DOHH2 (cell line): ENCODE measurements at regions not wholly inside any gene's neighbourhood (a gene's known extent, or its start where the extent isn't known, plus 50 kb on each side); places are given as distances from the start of the nearest gene placed in this dataset.

Source experiments
- H3F3A ChIP-seq: fragments of 200-600 bp; sonication (generic), shearing (Covaris generic); 2 replicates; pipeline ENCODE4 v1.6.0; 2016; ENCODE audit warnings: antibody characterized with exemption, mild to moderate bottlenecking; ENCODE audit not compliant: control insufficient read depth, insufficient read depth
- H3K27ac ChIP-seq: fragments of 200-600 bp; sonication (generic); 2 replicates; pipeline ENCODE4 v1.5.1; 2014; ENCODE audit warnings: low read depth, mild to moderate bottlenecking, low read length, moderate library complexity
- H3K27me3 ChIP-seq: fragments of 200-600 bp; sonication (generic); 2 replicates; pipeline ENCODE4 v1.6.1; 2014; ENCODE audit warnings: mild to moderate bottlenecking, low read length, mixed read lengths; ENCODE audit not compliant: control insufficient read depth
- H3K36me3 ChIP-seq: fragments of 200-600 bp; sonication (generic); 2 replicates; pipeline ENCODE4 v1.6.1; 2014; ENCODE audit warnings: mild to moderate bottlenecking, low read length, moderate library complexity, mixed read lengths; ENCODE audit not compliant: control insufficient read depth
- H3K4me1 ChIP-seq: fragments of 200-600 bp; sonication (generic); 2 replicates; pipeline ENCODE4 v1.6.1; 2014; ENCODE audit warnings: mild to moderate bottlenecking, low read length, mixed read lengths; ENCODE audit not compliant: control insufficient read depth
- H3K4me2 ChIP-seq: fragments of 200-600 bp; sonication (generic); 2 replicates; pipeline ENCODE4 v1.6.0; 2014; ENCODE audit warnings: mild to moderate bottlenecking, low read length, moderate library complexity
- H3K4me3 ChIP-seq: fragments of 200-600 bp; sonication (generic); 2 replicates; pipeline ENCODE4 v1.5.1; 2014; ENCODE audit warnings: mild to moderate bottlenecking, low read length, mixed read lengths
- H3K79me2 ChIP-seq: fragments of 200-600 bp; sonication (generic); 2 replicates; pipeline ENCODE4 v1.6.1; 2014; ENCODE audit warnings: mild to moderate bottlenecking, low read length, mixed read lengths; ENCODE audit not compliant: control insufficient read depth
- H3K9me2 ChIP-seq: fragments of 200-600 bp; sonication (generic); replicated peaks from 2 replicates; pipeline ENCODE4 v1.6.1; 2014; ENCODE audit warnings: mild to moderate bottlenecking, low read length, mixed read lengths; ENCODE audit not compliant: control insufficient read depth
- H3K9me3 ChIP-seq: fragments of 200-600 bp; sonication (generic); 2 replicates; pipeline ENCODE4 v1.6.1; 2014; ENCODE audit warnings: antibody characterized with exemption, low read length, mixed read lengths; ENCODE audit not compliant: control insufficient read depth, insufficient read depth
- H4K20me1 ChIP-seq: fragments of 200-600 bp; sonication (generic); 2 replicates; pipeline ENCODE4 v1.6.0; 2014; ENCODE audit warnings: low read depth, mild to moderate bottlenecking, antibody characterized with exemption, low read length, moderate library complexity; ENCODE audit not compliant: control insufficient read depth, insufficient read depth
- CTCF ChIP-seq: fragments of 200-600 bp; sonication (generic); IDR thresholded peaks from one replicate; pipeline ENCODE4 v1.5.1; 2014; ENCODE audit warnings: antibody characterized with exemption, mild to moderate bottlenecking, low read depth, low read length; ENCODE audit not compliant: poor library complexity, severe bottlenecking
- EZH2phosphoT487 ChIP-seq: fragments of 200-600 bp; sonication (generic); IDR thresholded peaks from 2 replicates; pipeline ENCODE4 v1.6.1; 2017; ENCODE audit warnings: borderline replicate concordance, mild to moderate bottlenecking, antibody characterized with exemption, low read length, moderate library complexity, mixed read lengths

GRCh38 chr1:163467289-163467688 is 145.5 kb downstream of the NUF2 start:
- no peaks in the 10 kb centered on the region for H3K79me2 ChIP-seq
- no peaks in the 10 kb centered on the region for H4K20me1 ChIP-seq
- H3K4me1 ChIP-seq: no peaks in the 10 kb centered on the region
- H3F3A ChIP-seq: no peaks in the 10 kb centered on the region
- H3K36me3 ChIP-seq: no peaks in the 10 kb centered on the region
- no peak overlapping the region for H3K4me3 ChIP-seq
- no peak for TF ChIP-seq CTCF
- no peak for TF ChIP-seq EZH2phosphoT487
- H3K4me2 ChIP-seq: no peak overlapping the region
- H3K27me3 ChIP-seq: no peaks in the 10 kb centered on the region
- no peak overlapping the region for H3K27ac ChIP-seq
- H3K9me2 ChIP-seq: no peaks in the 10 kb centered on the region
- H3K9me3 ChIP-seq: no peaks in the 10 kb centered on the region

GRCh38 chr1:163471779-163472650 is 150.3 kb downstream of the NUF2 start:
- Histone ChIP-seq H3K9me3 (no peaks in the 10 kb centered on the region), H3K4me1 (no peaks in the 10 kb centered on the region), H3K27ac (no peak overlapping the region), H3K27me3 (no peaks in the 10 kb centered on the region), H3K4me3 (no peak overlapping the region), H3K4me2 (no peak overlapping the region), H3K36me3 (no peaks in the 10 kb centered on the region), H4K20me1 (no peaks in the 10 kb centered on the region), H3K9me2 (no peaks in the 10 kb centered on the region), H3K79me2 (no peaks in the 10 kb centered on the region), H3F3A (no peaks in the 10 kb centered on the region)
- TF ChIP-seq EZH2phosphoT487: no peak
- TF ChIP-seq CTCF: no peak

- Histone ChIP-seq H3K27me3 (no peaks in the 10 kb centered on the region), H3K9me2 (no peaks in the 10 kb centered on the region), H3K36me3 (no peaks in the 10 kb centered on the region), H3K4me3 (no peak overlapping the region), H4K20me1 (no peaks in the 10 kb centered on the region), H3K79me2 (no peaks in the 10 kb centered on the region), H3K27ac (no peak overlapping the region), H3K4me2 (no peak overlapping the region), H3K4me1 (no peaks in the 10 kb centered on the region), H3K9me3 (no peaks in the 10 kb centered on the region), H3F3A (no peaks in the 10 kb centered on the region)
- TF ChIP-seq EZH2phosphoT487: no peak
- no peak for TF ChIP-seq CTCF
Observed at GRCh38 chr1:163472651-163473248, 151.0 kb downstream of the NUF2 start.
